ENCODE measurements at regions not wholly inside any gene's neighbourhood (a gene's known extent, or its start where the extent isn't known, plus 50 kb on each side); places are given as distances from the start of the nearest gene placed in this dataset.

GRCh38 chr12:31837913-31838312, 109.1 kb upstream of the AMN1 start:
- Histone ChIP-seq H3K36me3 (no peaks in the 10 kb centered on the region), H3K4me3 (ENCODE audit: low read depth, low read length) (no peak overlapping the region), H3K27me3 (ENCODE audit: insufficient read depth, low read depth, severe bottlenecking) (no peaks in the 10 kb centered on the region), H3K27ac (no peak overlapping the region), H3K9me3 (ENCODE audit: severe bottlenecking) (peaks cover 2% of the 10 kb centered on the region)
- no peak for DNase-seq
- TF ChIP-seq CTCF (IDR thresholded peaks at IDR 0.05; ENCODE audit: low read depth, low read length): no peak

- Histone ChIP-seq H3K4me3 (ENCODE audit: low read depth, low read length) (no peak overlapping the region), H3K36me3 (no peaks in the 10 kb centered on the region), H3K9me3 (ENCODE audit: severe bottlenecking) (peaks cover 2% of the 10 kb centered on the region), H3K27me3 (ENCODE audit: insufficient read depth, low read depth, severe bottlenecking) (no peaks in the 10 kb centered on the region), H3K27ac (no peak overlapping the region)
- no peak for DNase-seq
- no peak for TF ChIP-seq CTCF (IDR thresholded peaks at IDR 0.05; ENCODE audit: low read depth, low read length)
Measured at GRCh38 chr12:31835276-31835882, 106.6 kb upstream of the AMN1 start.

GRCh38 chr12:31834150-31834549, 105.3 kb upstream of the AMN1 start:
- Histone ChIP-seq H3K27ac (no peak overlapping the region), H3K9me3 (ENCODE audit: severe bottlenecking) (peaks cover 2% of the 10 kb centered on the region), H3K27me3 (ENCODE audit: insufficient read depth, low read depth, severe bottlenecking) (no peaks in the 10 kb centered on the region), H3K36me3 (no peaks in the 10 kb centered on the region), H3K4me3 (ENCODE audit: low read depth, low read length) (no peak overlapping the region)
- no peak for TF ChIP-seq CTCF (IDR thresholded peaks at IDR 0.05; ENCODE audit: low read depth, low read length)
- no peak for DNase-seq

- no peak for TF ChIP-seq CTCF (IDR thresholded peaks at IDR 0.05; ENCODE audit: low read depth, low read length)
- Histone ChIP-seq H3K4me3 (ENCODE audit: low read depth, low read length) (no peak overlapping the region), H3K27ac (no peak overlapping the region), H3K9me3 (ENCODE audit: severe bottlenecking) (no peaks in the 10 kb centered on the region), H3K27me3 (ENCODE audit: insufficient read depth, low read depth, severe bottlenecking) (no peaks in the 10 kb centered on the region), H3K36me3 (no peaks in the 10 kb centered on the region)
- no peak for DNase-seq
Measured at GRCh38 chr12:31832740-31833729, 104.2 kb upstream of the AMN1 start.

GRCh38 chr12:31828071-31828470, 99.2 kb upstream of the AMN1 start:
- Histone ChIP-seq H3K9me3 (ENCODE audit: severe bottlenecking) (peaks cover 8% of the 10 kb centered on the region), H3K4me3 (ENCODE audit: low read depth, low read length) (no peak overlapping the region), H3K36me3 (no peaks in the 10 kb centered on the region), H3K27ac (no peak overlapping the region), H3K27me3 (ENCODE audit: insufficient read depth, low read depth, severe bottlenecking) (no peaks in the 10 kb centered on the region)
- TF ChIP-seq CTCF (IDR thresholded peaks at IDR 0.05; ENCODE audit: low read depth, low read length): no peak
- DNase-seq: no peak
